Activated CD4-positive, alpha-beta T cell treated with anti-CD3 and anti-CD28 coated beads, Interleukin-2, amount 50 U/mL, for 4 hours (primary cell): ENCODE measurements at regions not wholly inside any gene's neighbourhood (a gene's known extent, or its start where the extent isn't known, plus 50 kb on each side); places are given as distances from the start of the nearest gene placed in this dataset.
"Not testable (repeated sequence)": the region's sequence is repeated elsewhere in the genome, so short reads cannot be mapped to it uniquely, and the experiment has no call there.

Experiments used
- DNase-seq, 2 experiments: peaks; one replicate each; pipeline ENCODE4 v3.0.0-alpha.2; 2020

DNA sequence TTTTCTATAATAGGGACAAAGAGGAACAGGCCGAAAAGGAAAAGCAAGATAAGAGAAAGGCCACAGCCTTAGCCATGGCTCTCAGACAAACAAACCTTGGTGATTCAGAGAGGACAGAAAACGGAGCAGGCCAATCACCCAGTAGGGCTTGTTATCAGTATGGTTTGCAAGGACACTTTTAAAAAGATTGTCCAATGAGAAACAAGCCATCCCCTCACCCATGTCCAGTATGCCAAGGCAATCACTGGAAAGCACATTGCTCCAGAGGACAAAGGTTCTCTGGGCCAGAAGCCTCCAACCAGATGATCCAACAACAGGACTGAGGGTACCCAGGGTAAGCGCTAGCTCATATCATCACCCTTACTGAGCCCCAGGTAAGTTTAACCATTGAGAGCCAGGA, 243.8 kb upstream of the BTG1 start:
- no peak for DNase-seq

DNA sequence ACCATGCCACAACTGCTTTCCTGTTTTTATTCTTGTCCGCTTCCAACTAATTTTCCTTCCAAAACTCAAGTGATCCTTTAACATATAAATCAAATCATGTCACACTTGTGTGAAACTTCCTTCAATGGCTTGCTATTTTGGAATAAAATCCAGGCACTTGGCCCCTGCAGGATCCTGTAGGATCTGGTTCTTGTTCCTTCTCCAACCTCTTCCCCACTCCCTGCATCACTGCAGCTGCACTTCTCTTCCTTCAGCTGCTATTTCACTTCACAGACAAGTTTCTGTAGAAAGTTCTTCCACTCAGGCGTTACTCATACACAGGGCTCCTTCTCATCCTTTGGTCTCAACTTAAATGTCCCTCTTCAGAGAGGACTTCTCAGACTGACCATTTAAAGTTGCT, 239.7 kb upstream of the BTG1 start:
- no peak for DNase-seq

GRCh38 chr12:92384571-92384970, 238.9 kb upstream of the BTG1 start:
- no peak for DNase-seq

- DNase-seq = no peak
Observed at GRCh38 chr12:92382383-92382878, 236.8 kb upstream of the BTG1 start.

- DNase-seq = no peak
Observed at GRCh38 chr12:92381856-92382255, 236.2 kb upstream of the BTG1 start.

GRCh38 chr12:92378682-92379479, 233.2 kb upstream of the BTG1 start:
- no peak for DNase-seq

DNA sequence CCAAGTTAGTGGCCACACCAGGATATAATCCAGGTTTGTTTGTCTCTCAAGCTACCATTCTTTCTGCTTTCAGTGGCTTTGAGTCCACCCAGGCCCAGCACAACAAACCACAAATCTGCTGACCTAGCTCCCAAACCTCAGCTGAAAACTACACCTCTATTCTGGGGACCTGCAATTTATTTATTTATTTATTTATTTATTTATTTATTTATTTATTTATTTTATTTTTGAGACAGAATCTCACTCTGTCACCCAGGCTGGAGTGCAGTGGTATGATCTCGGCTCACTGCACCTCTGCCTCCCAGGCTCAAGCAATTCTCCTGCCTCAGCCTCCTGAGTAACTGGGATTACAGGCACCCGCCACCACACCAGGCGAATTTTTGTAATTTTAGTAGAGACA, 229.9 kb upstream of the BTG1 start:
- DNase-seq = not testable (repeated sequence)

DNA sequence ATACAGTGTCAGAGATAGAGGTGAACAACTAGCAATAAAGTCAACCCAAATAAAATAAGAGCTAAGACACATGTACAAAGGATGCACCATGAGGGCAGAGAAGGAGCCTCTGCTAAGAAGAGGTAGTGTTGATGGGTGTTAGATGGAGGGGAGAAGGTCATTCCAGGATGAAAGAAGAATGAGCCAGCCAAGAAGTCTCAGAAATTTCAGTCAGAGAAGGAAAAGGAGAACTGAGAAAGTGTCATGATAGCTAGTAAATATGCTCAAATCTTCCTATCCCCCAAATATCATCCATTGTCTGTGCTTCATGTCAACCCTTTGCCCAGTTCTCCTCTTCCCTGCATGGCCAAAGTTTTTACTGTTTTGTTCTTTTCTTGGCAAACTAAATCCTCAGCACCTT, 225.2 kb upstream of the BTG1 start:
- no peak for DNase-seq

- DNase-seq = no peak
Observed at GRCh38 chr12:92369636-92370035, 224.0 kb upstream of the BTG1 start.

- no peak for DNase-seq
Observed at GRCh38 chr12:92369056-92369455, 223.4 kb upstream of the BTG1 start.

GRCh38 chr12:92365836-92366235, 220.2 kb upstream of the BTG1 start:
- DNase-seq = no peak

DNA sequence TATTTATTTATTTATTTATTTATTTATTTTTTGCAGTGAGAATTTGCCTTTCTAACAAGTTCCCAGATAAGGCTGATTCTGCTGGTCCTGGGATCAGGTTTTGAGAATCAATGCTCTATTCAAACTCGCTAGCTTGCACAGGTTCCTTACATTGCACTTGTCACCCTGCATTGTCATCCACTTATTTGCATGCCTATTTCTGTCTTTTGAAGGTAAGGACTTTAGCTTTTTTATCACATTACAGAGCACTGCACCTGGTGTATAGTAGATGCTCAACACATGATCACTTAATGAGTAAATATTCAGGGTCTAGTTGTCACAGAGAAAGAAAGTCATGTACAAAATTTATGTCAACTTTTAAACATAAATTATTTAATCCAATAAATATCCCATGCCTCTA, 219.7 kb upstream of the BTG1 start:
- no peak for DNase-seq

DNA sequence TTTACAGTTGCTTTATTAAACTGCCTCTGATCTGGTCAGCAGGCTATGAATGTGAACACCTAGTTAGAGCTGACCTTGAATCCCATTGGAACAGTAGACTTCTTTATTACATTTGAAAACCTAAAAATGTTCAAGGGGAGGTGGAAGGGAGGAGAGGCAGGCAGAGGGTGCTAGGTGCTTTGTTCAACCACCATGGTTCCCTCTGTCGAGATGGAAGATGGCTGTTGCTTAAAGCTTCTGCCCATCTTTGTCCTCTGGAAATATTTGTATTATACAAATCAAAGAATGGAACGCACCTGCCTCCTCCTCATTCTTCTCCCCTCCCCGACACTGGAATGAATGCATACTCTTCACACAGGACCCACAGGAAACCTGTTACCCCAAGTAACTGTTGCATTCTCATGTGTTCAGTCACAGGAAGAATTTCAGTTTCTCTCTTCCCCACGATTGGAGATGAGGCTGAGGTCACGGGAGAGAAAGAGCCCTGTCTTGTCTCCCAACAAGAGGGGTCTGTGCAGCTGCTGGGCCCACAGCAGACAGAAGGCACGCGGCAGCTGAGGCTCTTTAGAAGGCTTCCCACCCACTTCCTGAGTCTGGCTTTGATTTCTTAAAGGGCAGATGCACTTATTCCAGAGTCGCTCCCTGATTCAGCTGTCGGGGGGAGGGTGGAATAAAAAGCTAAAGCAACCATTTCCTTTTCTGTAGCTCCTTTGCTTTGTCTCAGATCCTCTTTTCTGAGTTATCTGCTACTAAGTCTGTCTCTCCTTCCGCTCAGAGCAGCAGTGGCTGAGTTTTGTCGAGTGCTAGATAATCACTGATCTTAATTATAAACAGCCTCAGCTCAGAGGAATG, 217.9 kb upstream of the BTG1 start:
- DNase-seq = peak; percentile 39 to 41

DNA sequence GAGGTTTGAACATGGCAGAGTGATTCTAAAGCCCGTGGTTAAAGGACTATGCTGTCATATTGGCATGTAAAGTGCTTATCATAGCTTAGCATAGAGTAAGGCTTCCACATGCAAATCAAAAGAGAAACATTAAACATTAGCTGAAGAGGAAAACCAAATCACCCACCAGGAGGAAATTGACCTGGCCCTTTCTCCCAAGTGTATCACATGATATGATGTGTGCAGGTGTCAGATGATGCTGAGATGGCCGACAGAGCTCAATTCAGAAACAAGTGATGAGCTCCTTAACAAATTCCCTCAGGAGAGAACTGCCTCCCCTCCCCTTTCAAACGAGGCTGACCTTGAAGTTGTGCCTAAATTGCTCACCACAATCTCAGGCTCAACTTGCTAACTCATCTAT, 217.1 kb upstream of the BTG1 start:
- no peak for DNase-seq

DNA sequence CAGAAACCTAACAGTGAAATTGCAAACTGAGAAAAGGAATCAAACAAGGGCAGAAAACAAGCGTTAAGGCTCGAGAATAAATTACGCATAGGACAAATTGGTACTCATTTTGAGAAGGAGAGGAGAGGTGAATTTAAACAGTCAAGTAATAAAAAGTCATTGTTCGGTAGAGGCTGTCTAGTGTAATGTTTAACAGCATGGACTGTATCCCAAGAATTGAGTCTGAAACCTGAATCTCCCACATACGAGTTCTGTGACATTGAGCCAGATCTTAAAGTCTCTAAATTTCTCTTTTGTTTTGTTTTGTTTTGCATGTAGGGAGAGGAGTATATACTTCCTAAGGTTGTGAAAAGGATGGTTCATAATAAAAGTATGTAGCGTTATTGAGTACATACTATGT, 216.5 kb upstream of the BTG1 start:
- no peak for DNase-seq

DNA sequence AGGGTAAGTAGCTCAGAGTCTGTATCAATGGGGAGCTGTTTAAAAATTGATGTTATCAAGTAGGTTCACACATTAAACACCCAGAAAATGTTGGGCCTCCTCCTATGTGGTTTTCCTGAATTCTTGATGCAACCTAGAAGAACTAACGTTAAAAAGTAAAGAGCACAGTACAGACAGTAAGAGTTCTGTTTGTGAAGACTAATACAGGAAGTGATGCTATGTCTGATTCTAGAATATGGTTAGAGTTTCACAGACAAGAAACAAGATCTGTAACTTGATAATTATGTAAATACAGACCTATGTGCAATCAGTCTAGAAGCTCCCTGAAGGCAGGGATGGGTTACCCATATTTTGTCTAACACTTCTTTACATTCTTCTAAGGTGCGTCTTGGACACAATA, 214.9 kb upstream of the BTG1 start:
- DNase-seq = no peak

- no peak for DNase-seq
Observed at GRCh38 chr12:92359581-92360209, 214.0 kb upstream of the BTG1 start.

GRCh38 chr12:92357584-92358261, 212.1 kb upstream of the BTG1 start:
- DNase-seq = no peak

GRCh38 chr12:92356425-92356824, 210.8 kb upstream of the BTG1 start:
- DNase-seq = no peak

DNA sequence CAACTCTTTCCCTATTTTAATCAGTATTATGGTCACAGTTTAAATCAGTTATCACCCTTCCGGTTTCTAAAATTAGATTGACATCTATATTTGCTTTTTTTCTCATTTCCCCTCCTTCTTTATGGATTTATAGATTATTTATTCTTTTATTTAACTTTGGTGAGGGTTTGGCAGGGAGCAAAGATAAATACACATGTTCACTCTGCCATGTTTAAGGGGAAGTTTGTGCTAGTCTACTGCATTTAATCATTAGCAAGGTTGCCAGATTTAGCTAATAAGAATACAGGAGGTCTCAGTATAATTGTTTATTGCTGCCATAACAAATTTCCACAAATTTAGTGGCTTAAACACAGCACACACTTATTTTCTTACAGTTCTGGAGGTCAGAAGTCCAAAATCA, 204.0 kb upstream of the BTG1 start:
- DNase-seq = no peak

DNA sequence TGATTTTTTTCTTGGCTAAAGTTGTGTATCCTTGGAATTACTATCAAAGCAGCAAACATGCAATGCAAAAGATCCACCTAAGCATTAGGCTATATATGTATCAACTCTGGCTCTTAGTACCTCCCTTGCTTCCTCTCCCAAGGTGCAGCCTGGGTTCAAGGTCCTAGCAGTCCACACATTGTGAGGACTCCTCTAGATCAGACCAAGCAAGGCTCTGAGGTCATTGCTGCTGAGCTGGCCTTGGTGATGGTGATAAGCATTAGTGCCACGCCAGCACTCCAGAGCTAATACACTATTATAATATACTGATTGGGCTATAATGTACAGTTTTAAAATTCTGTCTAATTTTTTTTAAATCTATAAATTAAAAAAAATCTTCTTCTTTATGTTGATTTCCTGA, 196.9 kb upstream of the BTG1 start:
- no peak for DNase-seq

- DNase-seq = no peak
Observed at GRCh38 chr12:92341065-92341668, 195.5 kb upstream of the BTG1 start.
